GM12878 (cell line): ENCODE measurements at regions not wholly inside any gene's neighbourhood (a gene's known extent, or its start where the extent isn't known, plus 50 kb on each side); places are given as distances from the start of the nearest gene placed in this dataset.

Experiments
- ATAC-seq: fragments of 200-7000 bp; cut with Tn5 transposase; 3 replicates; pipeline ENCODE4 v1.9.1; 2020; ENCODE audit warnings: mild to moderate bottlenecking, moderate library complexity
- BruUV-seq: library from RNA; stranded (reverse); fragments of 400-500 nt; replicated peaks from 2 replicates; lab custom pipeline; 2021; lab: Mats Ljungman, UMichigan
- CTCF ChIA-PET: fragments of 300-600 bp; sonication (Branson Sonifier 250); formaldehyde crosslinking; extraction: SDS; loops from one replicate; lab custom pipeline; 2021; ENCODE audit warnings: inconsistent platforms; lab: Yijun Ruan, JAX
- POLR2A ChIA-PET: fragments of 350-600 bp; formaldehyde crosslinking; extraction: SDS; loops from one replicate; lab custom pipeline; 2021; ENCODE audit warnings: inconsistent platforms; lab: Charles Lee
- RAD21 ChIA-PET: fragments of 300-600 bp; sonication (Branson Sonifier 250); formaldehyde crosslinking; loops from one replicate; lab custom pipeline; 2023; ENCODE audit warnings: antibody characterized with exemption; ENCODE audit not compliant: unreplicated experiment; lab: Charles Lee
- SMC1A ChIA-PET: fragments of 300-600 bp; sonication (Branson Sonifier 250); formaldehyde crosslinking; loops from one replicate; lab custom pipeline; 2023; ENCODE audit not compliant: unreplicated experiment, uncharacterized antibody; lab: Charles Lee
- DNase-seq: peaks from one replicate; pipeline ENCODE4 v3.0.0-alpha.2; 2011; ENCODE audit warnings: low read depth, low spot score
- FAIRE-seq: peaks from 3 replicates; lab custom pipeline; 2011; peaks lifted over from hg19 to GRCh38; lab: Jason Lieb, UNC
- H2AFZ ChIP-seq: 2 replicates; pipeline ENCODE4 v1.6.0; 2011; ENCODE audit warnings: low read depth, low read length, control low read depth; ENCODE audit not compliant: control insufficient read depth
- H3K27ac ChIP-seq: 2 replicates; pipeline ENCODE4 v1.5.1; 2011; ENCODE audit warnings: control low read depth; ENCODE audit not compliant: control insufficient read depth, insufficient read depth
- H3K27me3 ChIP-seq, 2 experiments: replicated peaks in 1 of 2; 2 replicates each; pipeline versions ENCODE4 v1.6.0 to v1.6.1; 2011; ENCODE audit warnings: low read length in 1 of 2; ENCODE audit not compliant: control insufficient read depth in 2 of 2, insufficient read depth in 2 of 2
- H3K36me3 ChIP-seq, 2 experiments: 2 replicates each; pipeline ENCODE4 v1.5.1; 2011; ENCODE audit warnings: low read length in 1 of 2; ENCODE audit not compliant: control insufficient read depth in 2 of 2, insufficient read depth in 2 of 2
- H3K4me1 ChIP-seq: 2 replicates; pipeline ENCODE4 v1.6.1; 2011; ENCODE audit warnings: mild to moderate bottlenecking, low read length, moderate library complexity, mixed read lengths; ENCODE audit not compliant: control insufficient read depth, insufficient read depth
- H3K4me2 ChIP-seq: 2 replicates; pipeline ENCODE4 v1.6.0; 2011; ENCODE audit warnings: control low read depth; ENCODE audit not compliant: control insufficient read depth, insufficient read depth
- H3K4me3 ChIP-seq: fragments of 200-600 bp; sonication (generic); 2 replicates; pipeline ENCODE4 v1.5.1; 2016
- H3K79me2 ChIP-seq: 2 replicates; pipeline ENCODE4 v1.6.0; 2011; ENCODE audit warnings: low read length; ENCODE audit not compliant: control insufficient read depth, insufficient read depth
- H3K9ac ChIP-seq: 2 replicates; pipeline ENCODE4 v1.8.0; 2011; ENCODE audit warnings: low read length, control low read depth, mixed read lengths; ENCODE audit not compliant: control insufficient read depth, insufficient read depth
- H3K9me3 ChIP-seq: replicated peaks from 3 replicates; pipeline ENCODE4 v1.5.1; 2011; ENCODE audit warnings: mild to moderate bottlenecking, low read length; ENCODE audit not compliant: control insufficient read depth, insufficient read depth
- H4K20me1 ChIP-seq: 2 replicates; pipeline ENCODE4 v1.6.0; 2011; ENCODE audit not compliant: control insufficient read depth, insufficient read depth
- ATF7 ChIP-seq: fragments of 450-650 bp; IDR thresholded peaks from 2 replicates; pipeline ENCODE4 v1.6.1; 2016; ENCODE audit warnings: low read depth, mild to moderate bottlenecking
- HDAC2 ChIP-seq: fragments of 200-600 bp; sonication (generic); IDR thresholded peaks from 2 replicates; pipeline ENCODE4 v1.6.1; 2017
- JUND ChIP-seq: IDR thresholded peaks from 2 replicates; pipeline ENCODE4 v1.6.1; 2012; ENCODE audit warnings: low read depth, mild to moderate bottlenecking, low read length, improper control_type of control experiment, moderate library complexity
- LARP7 ChIP-seq: fragments of 450-650 bp; IDR thresholded peaks from 2 replicates; pipeline ENCODE4 v1.6.1; 2017; ENCODE audit warnings: mild to moderate bottlenecking
- NR2C1 ChIP-seq: fragments of 450-650 bp; IDR thresholded peaks from 2 replicates; pipeline ENCODE4 v1.6.1; 2017; ENCODE audit warnings: antibody characterized with exemption, mild to moderate bottlenecking, moderate library complexity
- POLR2AphosphoS2 ChIP-seq: IDR thresholded peaks from 2 replicates; pipeline ENCODE4 v1.6.1; 2011; ENCODE audit warnings: low read depth, mild to moderate bottlenecking, low read length, improper control_type of control experiment, moderate library complexity
- RUNX3 ChIP-seq: IDR thresholded peaks from 2 replicates; pipeline ENCODE4 v1.6.1; 2012; ENCODE audit warnings: low read length, inconsistent platforms
- STAT1 ChIP-seq: fragments of 450-650 bp; conservative IDR thresholded peaks from 2 replicates; pipeline ENCODE4 v1.6.1; 2014; ENCODE audit warnings: antibody characterized with exemption, mild to moderate bottlenecking
- STAT3 ChIP-seq: IDR thresholded peaks from 2 replicates; pipeline ENCODE4 v1.6.1; 2011; ENCODE audit warnings: low read depth, low read length, improper control_type of control experiment
- WGBS: methylation state at CpG from one replicate; pipeline ENCODE4 v1.1.6; 2016; ENCODE audit warnings: low lambda C conversion rate; ENCODE audit not compliant: insufficient replicate concordance, insufficient coverage; ENCODE audit errors: missing lambda C conversion rate; 5-methylcytosine and 5-hydroxymethylcytosine counted together
- in situ Hi-C: fragments of 300-500 bp; cut with MboI; formaldehyde crosslinking; loops from 9 replicates; pipeline ENCODE4 v1.14.3; 2018; ENCODE audit warnings: mixed read lengths
- intact Hi-C: fragments of 100-400 bp; cut with micrococcal nuclease; formaldehyde crosslinking; loops from one replicate; pipeline ENCODE4 v1.14.2; 2022; ENCODE audit not compliant: unreplicated experiment
- TF ChIP-seq, protein P1 (sequence below): fragments of 450-650 bp; IDR thresholded peaks from 2 replicates; pipeline ENCODE4 v1.6.1; 2017; ENCODE audit warnings: mild to moderate bottlenecking, moderate library complexity
- TF ChIP-seq, protein P2 (sequence below): fragments of 450-650 bp; conservative IDR thresholded peaks from 2 replicates; pipeline ENCODE4 v1.6.1; 2017; ENCODE audit warnings: mild to moderate bottlenecking, moderate library complexity

DNA sequence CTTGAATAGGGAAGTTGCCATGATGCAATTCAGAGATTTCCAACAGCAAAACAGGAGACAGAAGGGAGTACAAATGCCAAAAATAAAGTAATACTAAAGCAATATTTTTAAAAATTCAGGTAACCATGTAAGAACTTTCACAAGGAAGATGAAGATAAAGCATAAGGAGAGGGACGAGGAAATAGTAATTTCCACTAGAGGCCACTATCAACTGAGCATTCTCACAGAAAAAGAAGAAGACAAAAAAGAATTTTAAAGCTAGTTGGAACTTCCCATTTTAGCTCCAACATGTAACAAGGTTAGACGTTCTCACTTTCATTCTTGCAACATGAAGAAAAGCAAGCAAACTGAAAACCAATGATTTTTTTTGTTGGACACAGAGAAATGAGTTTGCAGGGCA lies 779.9 kb upstream of the CDH6 start:
- no TSS peak for BruUV-seq
- TF ChIP-seq RUNX3: no peak
- TF ChIP-seq, protein P1, sequence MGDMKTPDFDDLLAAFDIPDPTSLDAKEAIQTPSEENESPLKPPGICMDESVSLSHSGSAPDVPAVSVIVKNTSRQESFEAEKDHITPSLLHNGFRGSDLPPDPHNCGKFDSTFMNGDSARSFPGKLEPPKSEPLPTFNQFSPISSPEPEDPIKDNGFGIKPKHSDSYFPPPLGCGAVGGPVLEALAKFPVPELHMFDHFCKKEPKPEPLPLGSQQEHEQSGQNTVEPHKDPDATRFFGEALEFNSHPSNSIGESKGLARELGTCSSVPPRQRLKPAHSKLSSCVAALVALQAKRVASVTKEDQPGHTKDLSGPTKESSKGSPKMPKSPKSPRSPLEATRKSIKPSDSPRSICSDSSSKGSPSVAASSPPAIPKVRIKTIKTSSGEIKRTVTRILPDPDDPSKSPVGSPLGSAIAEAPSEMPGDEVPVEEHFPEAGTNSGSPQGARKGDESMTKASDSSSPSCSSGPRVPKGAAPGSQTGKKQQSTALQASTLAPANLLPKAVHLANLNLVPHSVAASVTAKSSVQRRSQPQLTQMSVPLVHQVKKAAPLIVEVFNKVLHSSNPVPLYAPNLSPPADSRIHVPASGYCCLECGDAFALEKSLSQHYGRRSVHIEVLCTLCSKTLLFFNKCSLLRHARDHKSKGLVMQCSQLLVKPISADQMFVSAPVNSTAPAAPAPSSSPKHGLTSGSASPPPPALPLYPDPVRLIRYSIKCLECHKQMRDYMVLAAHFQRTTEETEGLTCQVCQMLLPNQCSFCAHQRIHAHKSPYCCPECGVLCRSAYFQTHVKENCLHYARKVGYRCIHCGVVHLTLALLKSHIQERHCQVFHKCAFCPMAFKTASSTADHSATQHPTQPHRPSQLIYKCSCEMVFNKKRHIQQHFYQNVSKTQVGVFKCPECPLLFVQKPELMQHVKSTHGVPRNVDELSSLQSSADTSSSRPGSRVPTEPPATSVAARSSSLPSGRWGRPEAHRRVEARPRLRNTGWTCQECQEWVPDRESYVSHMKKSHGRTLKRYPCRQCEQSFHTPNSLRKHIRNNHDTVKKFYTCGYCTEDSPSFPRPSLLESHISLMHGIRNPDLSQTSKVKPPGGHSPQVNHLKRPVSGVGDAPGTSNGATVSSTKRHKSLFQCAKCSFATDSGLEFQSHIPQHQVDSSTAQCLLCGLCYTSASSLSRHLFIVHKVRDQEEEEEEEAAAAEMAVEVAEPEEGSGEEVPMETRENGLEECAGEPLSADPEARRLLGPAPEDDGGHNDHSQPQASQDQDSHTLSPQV: no peak
- POLR2A ChIA-PET: no interaction called here
- Histone ChIP-seq H3K9ac (no peak overlapping the region), H3K27ac (no peak overlapping the region), H2AFZ (no peak overlapping the region), H3K36me3 (no peaks in the 10 kb centered on the region), H4K20me1 (no peaks in the 10 kb centered on the region), H3K79me2 (no peaks in the 10 kb centered on the region), H3K9me3 (no peaks in the 10 kb centered on the region), H3K4me1 (no peaks in the 10 kb centered on the region), H3K4me2 (no peak overlapping the region), H3K27me3 (no peaks in the 10 kb centered on the region), H3K4me3 (no peak overlapping the region)
- DNase-seq (no peak), ATAC-seq (no peak), FAIRE-seq (no peak)
- in situ Hi-C loops (no loop called here), intact Hi-C loops (no loop called here)
- WGBS: 0% methylated on average over 2 of the region's 2 CpGs
- RAD21 ChIA-PET: no interaction called here
- SMC1A ChIA-PET: interaction anchor here (1.5 kb wide), 1 partner anchor 9 kb away, joined by 5 read pairs; no protein-coding TSS in a partner anchor
- CTCF ChIA-PET: interaction anchor here (0.7 to 1.2 kb wide), 2 partner anchors 12 to 102 kb away, joined by 3 read pairs; no protein-coding TSS in a partner anchor

DNA sequence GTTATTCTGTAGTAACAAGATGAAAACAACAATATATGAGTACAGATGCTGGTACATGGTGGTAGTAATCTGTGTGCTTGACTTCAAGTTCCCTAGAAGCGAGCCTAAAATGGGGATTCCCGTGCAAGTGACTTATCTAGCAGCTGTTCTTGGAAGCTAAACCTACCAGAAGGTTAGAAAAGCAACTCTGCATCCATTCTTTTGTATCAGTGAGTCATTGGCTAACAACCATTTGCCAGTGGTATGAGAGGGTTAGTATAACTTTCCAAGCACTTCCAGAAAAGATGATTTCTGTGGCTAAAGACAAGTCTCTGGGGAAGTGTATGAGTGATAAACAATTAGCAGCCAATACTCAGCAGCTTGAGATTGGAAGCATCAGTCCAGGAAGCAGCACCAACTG lies 787.7 kb upstream of the CDH6 start:
- POLR2A ChIA-PET: no interaction called here
- no TSS peak for BruUV-seq

More for the DNA sequence above, 787.7 kb upstream of the CDH6 start:
- ChIA-PET CTCF (interaction anchor here (1.4 kb wide), 1 partner anchor 865 kb away, joined by 3 read pairs; no protein-coding TSS in a partner anchor), SMC1A (no interaction called here), RAD21 (no interaction called here)
- no peak overlapping the region for H3K27ac ChIP-seq
- ATAC-seq (no peak), FAIRE-seq (no peak), DNase-seq (no peak)
- H3K9ac ChIP-seq: no peak overlapping the region
- intact Hi-C loops (no loop called here), in situ Hi-C loops (no loop called here)
- H3K9me3 ChIP-seq: no peaks in the 10 kb centered on the region
- H3K79me2 ChIP-seq: no peaks in the 10 kb centered on the region
- no peaks in the 10 kb centered on the region for H3K36me3 ChIP-seq
- no peak overlapping the region for H2AFZ ChIP-seq
- H3K27me3 ChIP-seq: no peaks in the 10 kb centered on the region
- 0% methylated on average over 2 of the region's 2 CpGs for WGBS
- no peak overlapping the region for H3K4me2 ChIP-seq
- H4K20me1 ChIP-seq: no peaks in the 10 kb centered on the region
- TF ChIP-seq STAT3 (no peak), ATF7 (no peak), RUNX3 (no peak), HDAC2 (no peak), STAT1 (no peak), NR2C1 (no peak), JUND (no peak), POLR2AphosphoS2 (no peak), LARP7 (no peak)
- TF ChIP-seq, protein P2, sequence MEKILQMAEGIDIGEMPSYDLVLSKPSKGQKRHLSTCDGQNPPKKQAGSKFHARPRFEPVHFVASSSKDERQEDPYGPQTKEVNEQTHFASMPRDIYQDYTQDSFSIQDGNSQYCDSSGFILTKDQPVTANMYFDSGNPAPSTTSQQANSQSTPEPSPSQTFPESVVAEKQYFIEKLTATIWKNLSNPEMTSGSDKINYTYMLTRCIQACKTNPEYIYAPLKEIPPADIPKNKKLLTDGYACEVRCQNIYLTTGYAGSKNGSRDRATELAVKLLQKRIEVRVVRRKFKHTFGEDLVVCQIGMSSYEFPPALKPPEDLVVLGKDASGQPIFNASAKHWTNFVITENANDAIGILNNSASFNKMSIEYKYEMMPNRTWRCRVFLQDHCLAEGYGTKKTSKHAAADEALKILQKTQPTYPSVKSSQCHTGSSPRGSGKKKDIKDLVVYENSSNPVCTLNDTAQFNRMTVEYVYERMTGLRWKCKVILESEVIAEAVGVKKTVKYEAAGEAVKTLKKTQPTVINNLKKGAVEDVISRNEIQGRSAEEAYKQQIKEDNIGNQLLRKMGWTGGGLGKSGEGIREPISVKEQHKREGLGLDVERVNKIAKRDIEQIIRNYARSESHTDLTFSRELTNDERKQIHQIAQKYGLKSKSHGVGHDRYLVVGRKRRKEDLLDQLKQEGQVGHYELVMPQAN: no peak
- no peak overlapping the region for H3K4me3 ChIP-seq
- no peaks in the 10 kb centered on the region for H3K4me1 ChIP-seq
